Kidney (tissue), 13 donors: ENCODE measurements at regions not wholly inside any gene's neighbourhood (a gene's known extent, or its start where the extent isn't known, plus 50 kb on each side); places are given as distances from the start of the nearest gene placed in this dataset.
"Not testable (repeated sequence)": the region's sequence is repeated elsewhere in the genome, so short reads cannot be mapped to it uniquely, and the experiment has no call there.

Source experiments
- DNase-seq, 5 donors: peaks; one replicate each; pipeline ENCODE4 v3.0.0-alpha.2; 2013 to 2020
- FAIRE-seq: peaks from 2 replicates; lab custom pipeline; 2012; peaks lifted over from hg19 to GRCh38; lab: Jason Lieb, UNC
- H3K27ac ChIP-seq, 2 donors: one replicate each; pipeline ENCODE4 v1.7.0; 2013; ENCODE audit warnings: low read depth in 2 of 2, low read length in 2 of 2, inconsistent platforms in 1 of 2
- H3K27me3 ChIP-seq: one replicate; pipeline ENCODE4 v1.7.1; 2013; ENCODE audit warnings: low read length, inconsistent platforms; ENCODE audit not compliant: control insufficient read depth, insufficient read depth
- H3K36me3 ChIP-seq, 3 donors: one replicate each; pipeline versions ENCODE4 v1.7.0 to v1.7.1; 2013; ENCODE audit warnings: low read length in 3 of 3, control low read depth in 1 of 3, inconsistent platforms in 1 of 3; ENCODE audit not compliant: insufficient read depth in 3 of 3, control insufficient read depth in 2 of 3
- H3K4me1 ChIP-seq, 3 donors: one replicate each; pipeline versions ENCODE4 v1.7.0 to v1.7.1; 2013; ENCODE audit warnings: low read length in 3 of 3, inconsistent platforms in 1 of 3, low read depth in 1 of 3; ENCODE audit not compliant: control insufficient read depth in 2 of 3, insufficient read depth in 2 of 3
- H3K4me3 ChIP-seq, 3 donors: one replicate each; pipeline versions ENCODE4 v1.7.0 to v1.8.1; 2013; ENCODE audit warnings: low read length in 3 of 3, control low read depth in 1 of 3, inconsistent platforms in 1 of 3
- H3K9ac ChIP-seq, 3 donors: one replicate each; pipeline versions ENCODE4 v1.7.0 to v1.7.1; 2013; ENCODE audit warnings: low read length in 3 of 3, control low read depth in 1 of 3, inconsistent platforms in 1 of 3
- H3K9me3 ChIP-seq, 3 donors: one replicate each; pipeline versions ENCODE4 v1.7.0 to v1.7.1; 2013; ENCODE audit warnings: low read length in 3 of 3, control low read depth in 1 of 3, inconsistent platforms in 1 of 3; ENCODE audit not compliant: control insufficient read depth in 2 of 3, insufficient read depth in 1 of 3
- intact Hi-C: fragments of 100-400 bp; cut with DNase I; formaldehyde crosslinking; loops from one replicate; pipeline ENCODE4 v1.11.1; 2022
- TF ChIP-seq, protein P1 (sequence below): IDR thresholded peaks from 3 replicates; pipeline ENCODE4 v1.5.1; 2012; ENCODE audit warnings: mild to moderate bottlenecking, moderate library complexity, borderline replicate concordance; ENCODE audit not compliant: insufficient read depth; ENCODE audit errors: extremely low read depth
- donor health status: control.
- donor health status: control.
- donor health status: control.
- donor health status: control.
- donor health status: control.
- donor health status: DM: yes; HTN: yes; CAD: no.
- donor health status: Normal renal cell carcinoma (clear cell type).

DNA sequence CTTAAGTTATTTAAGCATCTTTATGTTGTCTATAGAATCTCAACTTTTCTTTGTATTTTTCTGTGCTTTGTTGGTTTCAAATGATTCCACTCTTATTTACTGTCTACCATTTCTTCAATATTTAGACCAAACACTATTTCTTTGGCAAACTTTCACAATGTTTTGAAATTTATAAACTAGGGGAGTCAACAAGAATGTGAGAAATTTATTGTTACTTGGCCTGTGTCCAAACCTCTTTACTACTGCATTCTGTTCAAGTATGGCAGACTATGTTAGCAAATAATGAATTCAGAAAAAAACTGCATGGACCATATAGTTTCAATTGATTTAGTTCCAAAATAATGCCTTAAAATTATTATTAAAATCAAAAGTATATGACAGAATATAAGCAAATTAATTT, 470.2 kb downstream of the FBXO15 start:
- Histone ChIP-seq H3K36me3 (no peaks in the 10 kb centered on the region), H3K27me3 (no peaks in the 10 kb centered on the region), H3K4me1 (no peaks in the 10 kb centered on the region), H3K27ac (no peak overlapping the region), H3K9ac (no peak overlapping the region), H3K4me3 (no peak overlapping the region), H3K9me3 (no peaks in the 10 kb centered on the region)
- no peak for DNase-seq
- TF ChIP-seq, protein P1, sequence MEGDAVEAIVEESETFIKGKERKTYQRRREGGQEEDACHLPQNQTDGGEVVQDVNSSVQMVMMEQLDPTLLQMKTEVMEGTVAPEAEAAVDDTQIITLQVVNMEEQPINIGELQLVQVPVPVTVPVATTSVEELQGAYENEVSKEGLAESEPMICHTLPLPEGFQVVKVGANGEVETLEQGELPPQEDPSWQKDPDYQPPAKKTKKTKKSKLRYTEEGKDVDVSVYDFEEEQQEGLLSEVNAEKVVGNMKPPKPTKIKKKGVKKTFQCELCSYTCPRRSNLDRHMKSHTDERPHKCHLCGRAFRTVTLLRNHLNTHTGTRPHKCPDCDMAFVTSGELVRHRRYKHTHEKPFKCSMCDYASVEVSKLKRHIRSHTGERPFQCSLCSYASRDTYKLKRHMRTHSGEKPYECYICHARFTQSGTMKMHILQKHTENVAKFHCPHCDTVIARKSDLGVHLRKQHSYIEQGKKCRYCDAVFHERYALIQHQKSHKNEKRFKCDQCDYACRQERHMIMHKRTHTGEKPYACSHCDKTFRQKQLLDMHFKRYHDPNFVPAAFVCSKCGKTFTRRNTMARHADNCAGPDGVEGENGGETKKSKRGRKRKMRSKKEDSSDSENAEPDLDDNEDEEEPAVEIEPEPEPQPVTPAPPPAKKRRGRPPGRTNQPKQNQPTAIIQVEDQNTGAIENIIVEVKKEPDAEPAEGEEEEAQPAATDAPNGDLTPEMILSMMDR = no peak
- FAIRE-seq = no peak
- intact Hi-C loops = no loop called here

GRCh38 chr18:73674125-73674865, 473.3 kb downstream of the FBXO15 start:
- intact Hi-C loops = no loop called here
- DNase-seq (peak in 4 of 5 donors; percentile 25 to 70 (median 46)), FAIRE-seq (no peak)
- Histone ChIP-seq H3K27me3 (no peaks in the 10 kb centered on the region), H3K9ac (no peak overlapping the region), H3K36me3 (no peaks in the 10 kb centered on the region), H3K4me1 (no peaks in the 10 kb centered on the region), H3K27ac (no peak overlapping the region), H3K9me3 (no peaks in the 10 kb centered on the region), H3K4me3 (no peak overlapping the region)
- TF ChIP-seq, protein P1 = no peak

GRCh38 chr18:73671480-73671879, 476.2 kb downstream of the FBXO15 start:
- FAIRE-seq, DNase-seq, intact Hi-C loops, H3K4me1 ChIP-seq, H3K9me3 ChIP-seq, H3K27me3 ChIP-seq, H3K9ac ChIP-seq, H3K4me3 ChIP-seq, H3K36me3 ChIP-seq, H3K27ac ChIP-seq: not testable (repeated sequence)

DNA sequence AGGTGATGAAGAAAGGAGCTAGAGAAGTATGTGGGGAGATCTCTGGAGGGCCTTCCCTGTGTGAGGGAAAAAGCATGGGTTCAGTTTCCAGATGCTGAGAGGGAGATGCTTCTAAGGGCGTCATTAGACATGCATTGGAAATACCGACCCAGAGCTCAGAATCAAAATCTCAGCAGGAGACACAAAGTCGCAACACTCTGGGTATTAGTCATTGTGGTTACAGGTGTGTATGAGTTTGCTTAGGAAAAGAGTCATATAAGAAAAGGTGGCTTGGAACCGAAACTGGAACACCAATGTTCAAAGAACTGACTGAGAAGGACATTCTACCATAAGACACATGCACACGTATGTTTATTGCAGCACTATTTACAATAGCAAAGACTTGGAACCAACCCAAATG, 477.1 kb downstream of the FBXO15 start:
- no peak for DNase-seq
- Histone ChIP-seq H3K4me1 (no peaks in the 10 kb centered on the region), H3K27ac (no peak overlapping the region), H3K36me3 (no peaks in the 10 kb centered on the region), H3K27me3 (no peaks in the 10 kb centered on the region), H3K4me3 (no peak overlapping the region), H3K9me3 (no peaks in the 10 kb centered on the region), H3K9ac (no peak overlapping the region)
- no peak for FAIRE-seq
- intact Hi-C loops = no loop called here
- TF ChIP-seq, protein P1 = no peak
